HG02623 (cell line): ENCODE measurements at regions not wholly inside any gene's neighbourhood (a gene's known extent, or its start where the extent isn't known, plus 50 kb on each side); places are given as distances from the start of the nearest gene placed in this dataset.
"Not testable (repeated sequence)": the region's sequence is repeated elsewhere in the genome, so short reads cannot be mapped to it uniquely, and the experiment has no call there.

Experiments used
- ATAC-seq: cut with Tn5 transposase; IDR thresholded peaks from one replicate; pipeline ENCODE4 v1.9.1; 2021; ENCODE audit warnings: moderate library complexity; ENCODE audit not compliant: unreplicated experiment

DNA sequence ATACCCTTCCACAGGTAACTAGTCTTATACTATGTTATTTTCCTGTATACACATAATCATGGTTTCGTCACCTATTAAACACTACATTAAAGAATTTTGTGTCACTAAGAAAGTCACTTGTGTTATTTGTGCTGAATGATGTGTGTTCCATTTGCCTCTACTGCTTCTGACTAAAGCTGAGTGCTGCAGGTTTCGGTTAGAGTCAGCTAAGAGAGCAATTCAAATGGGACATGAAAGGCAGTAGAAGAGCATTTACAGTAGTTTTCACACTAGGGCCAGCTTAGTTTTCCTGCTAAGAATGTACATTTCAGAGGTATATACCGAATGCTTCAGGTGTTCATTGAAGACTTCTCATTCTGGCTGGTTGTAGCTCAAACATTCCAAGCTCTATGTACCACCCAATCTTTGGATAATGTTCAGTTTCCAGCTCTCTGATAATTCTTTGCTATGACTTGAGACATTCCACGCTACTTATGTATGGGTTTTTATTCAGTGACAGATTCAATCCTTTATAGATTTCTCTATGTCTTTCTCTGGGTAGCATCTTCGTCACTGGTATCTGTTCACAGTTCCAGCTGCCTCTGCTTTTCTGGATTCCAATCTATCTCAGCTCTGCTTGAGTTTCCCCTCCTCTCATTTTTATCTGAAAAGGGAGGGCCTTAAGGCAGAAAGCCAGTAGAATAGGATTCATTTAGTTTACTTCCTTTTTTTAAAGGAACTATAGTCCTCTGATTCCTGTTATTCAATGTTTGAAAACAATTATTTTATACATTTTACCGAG, 164.4 kb downstream of the CXXC4 start:
- ATAC-seq, result no peak

- not testable (repeated sequence) for ATAC-seq
These were observed 167.6 kb downstream of the CXXC4 start for GRCh38 chr4:104326991-104327694.

DNA sequence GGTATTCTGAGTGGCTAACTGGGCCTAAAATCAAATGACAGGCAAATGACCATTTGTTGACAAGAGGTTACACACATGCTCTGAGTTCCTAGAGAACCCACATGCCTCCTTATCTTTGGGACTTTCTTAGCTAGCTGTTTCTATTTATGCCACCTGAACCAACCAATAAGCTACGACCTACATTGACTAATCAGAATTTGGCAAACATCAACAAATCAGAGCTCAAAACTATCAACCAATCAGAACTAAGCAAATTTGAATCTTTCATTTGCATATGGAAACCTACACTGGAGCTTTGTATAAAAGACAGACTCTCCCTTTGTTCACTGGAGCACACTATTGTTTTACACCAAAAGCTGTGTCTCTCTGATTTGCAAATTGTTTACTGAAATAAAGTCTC, 192.0 kb downstream of the CXXC4 start:
- no peak for ATAC-seq

DNA sequence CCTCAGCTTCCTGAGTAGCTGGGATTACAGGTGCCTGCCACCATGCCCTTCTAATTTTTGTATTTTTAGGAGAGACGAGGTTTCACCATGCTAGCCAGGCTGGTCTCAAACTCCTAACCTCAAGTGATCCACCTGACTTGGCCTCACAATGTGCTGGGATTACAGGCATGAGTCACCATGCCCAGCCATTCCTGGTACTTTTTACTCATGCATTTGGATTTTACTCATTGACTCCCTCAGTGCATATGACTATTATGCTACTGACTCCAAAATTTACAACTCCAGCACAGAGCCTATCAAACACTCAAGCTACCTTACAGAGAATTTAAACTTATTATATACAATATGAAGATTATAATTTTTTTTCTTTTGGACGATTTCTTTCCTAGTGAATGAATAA, 199.9 kb downstream of the CXXC4 start:
- no peak for ATAC-seq

- ATAC-seq, result no peak
These were observed 207.8 kb downstream of the CXXC4 start for GRCh38 chr4:104286867-104287266.

- no peak for ATAC-seq
These were observed 211.4 kb downstream of the CXXC4 start for GRCh38 chr4:104283303-104283702.

DNA sequence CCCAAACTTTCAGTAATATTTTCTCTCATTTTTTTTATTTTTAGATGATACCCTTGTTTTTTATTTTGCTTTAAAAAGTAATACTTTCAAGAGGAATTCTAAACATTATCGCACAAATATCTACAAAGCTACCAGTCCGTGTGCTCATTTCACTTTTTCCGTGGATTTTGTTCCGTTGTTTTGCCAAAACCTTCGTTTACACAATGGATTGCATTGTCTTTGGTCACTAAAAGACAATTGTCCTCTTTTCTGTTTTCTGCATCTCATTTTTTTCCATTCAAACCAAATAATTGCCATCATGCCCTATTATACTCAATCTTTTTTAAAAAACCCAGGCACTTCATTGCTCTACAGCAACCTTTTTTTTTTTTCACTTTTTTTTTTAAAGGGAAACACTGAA, 214.9 kb downstream of the CXXC4 start:
- no peak for ATAC-seq

GRCh38 chr4:104272966-104273365, 221.7 kb downstream of the CXXC4 start:
- ATAC-seq, result no peak

DNA sequence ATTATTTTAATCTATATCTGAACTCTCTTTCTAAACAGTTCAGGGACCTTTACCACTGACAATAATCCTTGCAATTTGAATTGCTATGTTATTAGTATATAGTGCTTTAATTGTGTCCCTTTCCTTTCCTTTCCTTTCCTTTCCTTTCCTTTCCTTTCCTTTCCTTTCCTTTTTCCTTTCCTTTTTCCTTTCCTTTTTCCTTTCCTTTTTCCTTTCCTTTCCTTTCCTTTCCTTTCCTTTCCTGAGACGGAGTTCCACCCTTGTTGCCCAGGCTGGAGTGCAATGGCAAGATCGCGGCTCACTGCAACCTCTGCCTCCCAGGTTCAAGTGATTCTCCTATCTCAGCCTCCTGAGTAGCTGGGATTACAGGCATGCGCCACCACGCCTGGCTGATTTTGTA, 225.1 kb downstream of the CXXC4 start:
- ATAC-seq, result not testable (repeated sequence)

DNA sequence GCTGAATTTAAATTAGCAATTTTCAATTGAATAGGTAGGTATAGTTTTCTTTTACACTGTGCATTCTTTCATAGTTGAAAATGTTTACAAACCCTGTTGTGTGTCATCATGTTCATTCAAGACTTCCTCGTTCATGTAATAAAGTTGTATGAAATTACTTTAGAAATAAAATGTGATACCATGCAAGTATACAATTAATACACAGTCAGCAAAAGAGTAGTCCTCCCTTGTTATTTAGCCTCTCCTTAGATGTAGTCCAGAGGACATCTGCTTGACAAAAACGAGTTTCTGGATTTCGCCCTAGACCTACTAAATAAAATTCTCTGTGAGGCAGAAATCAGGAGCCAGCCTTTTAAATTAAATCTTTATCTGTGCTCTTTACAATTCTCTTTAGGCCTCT, 231.6 kb downstream of the CXXC4 start:
- no peak for ATAC-seq

GRCh38 chr4:104262678-104263077, 232.0 kb downstream of the CXXC4 start:
- ATAC-seq, result no peak

DNA sequence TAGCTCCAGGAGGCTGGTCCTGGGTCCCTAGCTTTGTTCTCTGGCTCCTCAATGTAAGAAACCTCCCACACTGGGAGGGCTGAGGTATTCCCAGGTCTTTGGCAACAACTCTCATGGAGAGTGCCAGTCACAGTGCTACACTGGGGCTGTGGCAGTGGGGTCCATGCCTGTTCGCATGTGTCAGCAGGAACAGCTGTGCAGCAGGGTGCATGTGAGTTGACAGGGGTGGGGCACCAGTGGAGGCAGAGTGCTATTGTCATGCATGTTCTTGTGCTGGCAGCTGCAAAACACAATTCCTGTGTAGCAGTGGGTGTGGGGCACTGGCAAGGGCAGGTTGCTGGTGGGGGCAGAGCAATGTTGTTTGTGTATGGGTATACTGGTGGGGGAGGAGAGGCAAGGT, 246.0 kb downstream of the CXXC4 start:
- no peak for ATAC-seq

GRCh38 chr4:104235967-104236366, 258.7 kb downstream of the CXXC4 start:
- ATAC-seq, result no peak

DNA sequence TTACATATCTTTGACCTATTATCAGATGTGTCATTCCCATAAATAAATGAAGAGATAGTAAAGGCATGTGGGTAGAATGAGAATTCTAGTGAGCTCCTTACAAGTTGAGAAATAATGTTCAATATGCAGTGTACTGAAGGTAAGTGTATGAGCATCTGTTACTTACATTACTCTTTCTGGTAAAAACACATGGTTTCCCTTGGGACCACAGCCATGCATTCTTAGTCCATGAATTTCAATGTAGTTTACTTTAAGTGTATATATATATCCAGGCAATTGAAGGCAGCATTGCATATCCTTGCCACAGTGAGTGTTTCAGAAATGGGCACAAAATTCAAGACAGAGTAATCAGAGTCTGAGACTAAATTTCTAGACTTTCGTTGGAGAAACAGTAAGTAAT, 277.2 kb downstream of the CXXC4 start:
- ATAC-seq, result no peak

GRCh38 chr4:104211657-104212056, 283.0 kb downstream of the CXXC4 start:
- ATAC-seq, result no peak

DNA sequence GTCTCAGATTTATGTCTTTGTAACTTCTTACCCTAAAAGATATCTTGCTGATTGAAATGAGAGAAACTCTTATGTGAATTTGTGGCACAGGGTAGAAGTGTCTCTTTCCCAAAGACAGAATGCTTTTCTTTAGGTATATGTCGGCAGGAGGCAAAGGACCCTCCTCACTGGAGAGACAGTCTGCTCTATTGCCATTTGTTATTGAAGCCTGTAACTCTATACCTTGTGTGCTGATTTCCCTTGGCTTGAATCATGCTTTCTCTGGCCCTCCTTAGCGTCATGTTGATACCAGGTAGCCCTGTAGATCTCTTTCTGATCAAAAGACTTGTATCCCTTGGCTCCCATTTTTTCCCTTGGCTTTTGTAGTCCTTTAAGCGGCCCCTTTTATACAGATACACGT, 284.3 kb downstream of the CXXC4 start:
- ATAC-seq, result no peak

GRCh38 chr4:104206784-104207183, 287.9 kb downstream of the CXXC4 start:
- no peak for ATAC-seq

DNA sequence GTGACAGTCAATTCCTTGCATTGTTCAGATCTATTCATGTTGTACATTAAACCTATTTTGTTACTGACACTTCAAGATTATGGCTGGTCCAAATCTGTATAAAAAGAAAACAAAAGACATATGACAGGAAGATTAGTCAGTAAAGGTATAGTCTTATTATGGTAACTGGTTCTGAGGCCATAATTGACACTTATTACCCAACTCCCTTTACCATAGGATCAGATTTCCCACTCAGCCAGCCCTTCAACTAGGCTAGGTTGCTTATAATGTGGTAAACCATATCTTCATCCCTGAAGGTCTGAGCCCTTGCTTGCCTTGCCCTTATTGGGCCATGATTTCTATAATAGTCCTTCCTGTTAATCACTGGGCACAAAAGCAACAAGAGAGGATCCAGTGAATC, 289.6 kb downstream of the CXXC4 start:
- no peak for ATAC-seq

DNA sequence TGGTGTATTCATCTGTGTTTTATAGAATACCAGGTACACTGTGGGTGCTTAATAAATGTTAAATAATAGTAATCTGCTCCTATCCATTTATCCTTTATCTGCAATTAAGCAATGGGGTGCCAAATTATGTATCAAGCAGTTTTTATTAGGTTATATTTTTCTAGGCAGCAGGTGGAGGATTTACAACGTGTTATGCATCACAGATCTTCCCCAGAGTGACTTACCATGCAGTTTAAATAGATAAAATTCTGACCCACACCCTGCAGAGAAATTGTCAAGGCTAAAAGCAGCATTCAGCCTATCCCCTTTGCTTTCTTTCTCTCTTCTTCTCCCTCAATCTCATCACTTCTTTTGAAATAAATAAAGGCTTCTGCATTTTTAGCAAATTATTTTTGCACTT, 306.4 kb downstream of the CXXC4 start:
- ATAC-seq, result no peak

- ATAC-seq, result no peak
These were observed 325.3 kb downstream of the CXXC4 start for GRCh38 chr4:104169437-104169836.

- ATAC-seq, result no peak
These were observed 327.9 kb downstream of the CXXC4 start for GRCh38 chr4:104166749-104167148.

DNA sequence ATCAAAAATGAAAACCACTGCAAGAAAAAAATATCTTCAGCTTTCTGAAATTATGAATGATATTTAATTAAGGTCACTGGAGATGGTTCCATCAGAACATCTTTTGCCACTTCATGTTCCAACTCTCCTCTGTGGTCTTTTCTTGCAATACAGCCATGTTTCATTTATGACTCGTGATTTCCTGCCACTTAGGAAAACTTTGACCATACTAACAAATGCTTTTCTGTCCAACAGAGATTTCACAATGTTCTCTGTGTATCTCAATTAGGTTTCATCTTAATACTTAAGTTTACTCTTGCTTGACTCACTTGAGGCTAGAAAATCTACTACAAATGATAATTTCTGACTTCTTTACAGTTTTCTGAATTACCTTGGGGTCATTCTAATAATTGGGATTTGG, 330.9 kb downstream of the CXXC4 start:
- no peak for ATAC-seq

- ATAC-seq, result no peak
These were observed 348.6 kb downstream of the CXXC4 start for GRCh38 chr4:104146048-104146447.
